GM23248 (cell line): ENCODE measurements at regions not wholly inside any gene's neighbourhood (a gene's known extent, or its start where the extent isn't known, plus 50 kb on each side); places are given as distances from the start of the nearest gene placed in this dataset.

Experiments
- EZH2 ChIP-seq: fragments of 200-600 bp; sonication (generic); IDR thresholded peaks from 2 replicates; pipeline ENCODE4 v1.6.1; 2018; ENCODE audit warnings: antibody characterized with exemption, mild to moderate bottlenecking; ENCODE audit not compliant: insufficient read depth, poor library complexity, severe bottlenecking
- EZH2phosphoT487 ChIP-seq: fragments of 200-600 bp; sonication (generic); IDR thresholded peaks from 2 replicates; pipeline ENCODE4 v1.6.1; 2018; ENCODE audit warnings: antibody characterized with exemption, moderate library complexity, mild to moderate bottlenecking, low read depth; ENCODE audit not compliant: insufficient read depth

GRCh38 chr6:112920994-112921393 is 573.9 kb downstream of the RFPL4B start:
- no peak for TF ChIP-seq EZH2
- no peak for TF ChIP-seq EZH2phosphoT487
